ENCODE measurements at regions not wholly inside any gene's neighbourhood (a gene's known extent, or its start where the extent isn't known, plus 50 kb on each side); places are given as distances from the start of the nearest gene placed in this dataset.

GRCh38 chr22:22360014-22360413 lies 115.4 kb downstream of the VPREB1 start:
- Mint-ChIP-seq H3K27ac (no peak overlapping the region), H3K36me3 (no peaks in the 10 kb centered on the region), H3K9me3 (peaks cover 3% of the 10 kb centered on the region), H3K27me3 (ENCODE audit: insufficient read depth, low read depth) (peaks cover 2% of the 10 kb centered on the region), H3K4me3 (no peak overlapping the region), H3K4me1 (peaks cover 9% of the 10 kb centered on the region)
- no peak for TF ChIP-seq CTCF (IDR thresholded peaks at IDR 0.05)
- TF ChIP-seq EZH2phosphoT487 (IDR thresholded peaks at IDR 0.05), result no peak
- TF ChIP-seq EZH2 (IDR thresholded peaks at IDR 0.05), result no peak
- H2AFZ ChIP-seq (replicated peaks), result no peak overlapping the region
- peaks cover 98% of the 10 kb centered on the region for H3K27me3 ChIP-seq
- H4K20me1 ChIP-seq (ENCODE audit: low read depth), result no peaks in the 10 kb centered on the region
- no peak for DNase-seq (ENCODE audit: low spot score)
- no peaks in the 10 kb centered on the region for H3K36me3 ChIP-seq
- H3K4me3 ChIP-seq, result no peak overlapping the region
- H3F3A ChIP-seq (ENCODE audit: low read depth), result no peaks in the 10 kb centered on the region
- no peaks in the 10 kb centered on the region for H3K9me3 ChIP-seq (ENCODE audit: low read depth)
- H3K9ac ChIP-seq, result no peak overlapping the region
- H3K4me2 ChIP-seq, result no peak overlapping the region
- H3K4me1 ChIP-seq, result no peaks in the 10 kb centered on the region
- no peaks in the 10 kb centered on the region for H3K79me2 ChIP-seq (ENCODE audit: low read depth)
- no peak overlapping the region for H3K27ac ChIP-seq

- H3K27ac ChIP-seq, result no peak overlapping the region
- H3K27me3 ChIP-seq, result peaks cover 99% of the 10 kb centered on the region
- H3K9ac ChIP-seq, result no peak overlapping the region
- peaks cover 1% of the 10 kb centered on the region for H3K4me1 Mint-ChIP-seq
- H3K36me3 Mint-ChIP-seq, result no peaks in the 10 kb centered on the region
- no peaks in the 10 kb centered on the region for H3K79me2 ChIP-seq (ENCODE audit: low read depth)
- no peak for TF ChIP-seq EZH2 (IDR thresholded peaks at IDR 0.05)
- no peak for TF ChIP-seq CTCF (IDR thresholded peaks at IDR 0.05)
- TF ChIP-seq EZH2phosphoT487 (IDR thresholded peaks at IDR 0.05), result no peak
- H3K9me3 ChIP-seq (ENCODE audit: low read depth), result no peaks in the 10 kb centered on the region
- no peaks in the 10 kb centered on the region for H3F3A ChIP-seq (ENCODE audit: low read depth)
- no peak for DNase-seq (ENCODE audit: low spot score)
- no peaks in the 10 kb centered on the region for H3K27me3 Mint-ChIP-seq (ENCODE audit: insufficient read depth, low read depth)
- H3K27ac Mint-ChIP-seq, result no peak overlapping the region
- no peaks in the 10 kb centered on the region for H4K20me1 ChIP-seq (ENCODE audit: low read depth)
- H2AFZ ChIP-seq (replicated peaks), result no peak overlapping the region
- H3K4me3 Mint-ChIP-seq, result no peak overlapping the region
- no peaks in the 10 kb centered on the region for H3K36me3 ChIP-seq
- H3K4me3 ChIP-seq, result no peak overlapping the region
- peaks cover 3% of the 10 kb centered on the region for H3K9me3 Mint-ChIP-seq
- no peak overlapping the region for H3K4me2 ChIP-seq
- no peaks in the 10 kb centered on the region for H3K4me1 ChIP-seq
Measured at GRCh38 chr22:22362311-22362710, 117.7 kb downstream of the VPREB1 start.

- Histone ChIP-seq H3K4me2 (no peak overlapping the region), H3K4me1 (no peaks in the 10 kb centered on the region), H3K79me2 (ENCODE audit: low read depth) (no peaks in the 10 kb centered on the region), H3K27me3 (peaks cover 100% of the 10 kb centered on the region), H3K36me3 (no peaks in the 10 kb centered on the region), H3F3A (ENCODE audit: low read depth) (no peaks in the 10 kb centered on the region), H2AFZ (replicated peaks) (no peak overlapping the region), H3K4me3 (no peak overlapping the region), H4K20me1 (ENCODE audit: low read depth) (no peaks in the 10 kb centered on the region), H3K9ac (no peak overlapping the region), H3K9me3 (ENCODE audit: low read depth) (no peaks in the 10 kb centered on the region), H3K27ac (no peak overlapping the region)
- no peak for DNase-seq (ENCODE audit: low spot score)
- Mint-ChIP-seq H3K4me3 (no peak overlapping the region), H3K27ac (no peak overlapping the region), H3K9me3 (peaks cover 3% of the 10 kb centered on the region), H3K27me3 (ENCODE audit: insufficient read depth, low read depth) (no peaks in the 10 kb centered on the region), H3K4me1 (no peaks in the 10 kb centered on the region), H3K36me3 (no peaks in the 10 kb centered on the region)
- TF ChIP-seq CTCF (IDR thresholded peaks at IDR 0.05) (no peak), EZH2 (IDR thresholded peaks at IDR 0.05) (no peak), EZH2phosphoT487 (IDR thresholded peaks at IDR 0.05) (no peak)
Measured at GRCh38 chr22:22362936-22363335, 118.3 kb downstream of the VPREB1 start.

Data from neural progenitor cell (in vitro differentiated cells).